ENCODE measurements at regions not wholly inside any gene's neighbourhood (a gene's known extent, or its start where the extent isn't known, plus 50 kb on each side); places are given as distances from the start of the nearest gene placed in this dataset.

DNA sequence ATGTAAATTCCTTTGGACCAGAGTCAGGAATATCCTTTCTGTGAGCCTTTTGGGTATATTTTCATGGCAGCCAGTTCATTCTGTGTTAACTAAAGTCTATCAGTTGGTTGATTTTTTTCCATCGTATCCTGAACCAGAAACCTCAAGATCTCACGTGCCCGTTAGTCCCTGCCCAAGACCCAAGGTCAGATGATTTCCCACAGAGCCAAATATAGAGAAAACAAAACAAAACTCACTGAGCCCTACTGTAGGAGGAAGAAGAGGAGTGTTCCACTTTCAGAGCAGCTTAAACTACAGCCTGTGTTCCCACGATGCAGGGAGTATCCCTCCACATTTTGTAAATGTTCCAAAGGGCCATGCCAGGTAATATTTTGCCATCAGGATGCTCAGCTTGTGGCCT is 96.0 kb upstream of the ADO start:
- Histone ChIP-seq H3K4me1 (ENCODE audit: control insufficient read depth in 1 of 2, insufficient read depth in 2 of 2, low read depth in 1 of 2, low read length in 1 of 2) (no peaks in the 10 kb centered on the region), H3K4me3 (ENCODE audit: low read depth in 2 of 2, low read length in 1 of 2) (no peak overlapping the region), H3K9ac (no peak overlapping the region), H3K79me2 (ENCODE audit: insufficient read depth) (no peaks in the 10 kb centered on the region), H3F3A (replicated peaks; ENCODE audit: insufficient read depth) (no peaks in the 10 kb centered on the region), H4K20me1 (ENCODE audit: insufficient read depth) (no peaks in the 10 kb centered on the region), H2AFZ (ENCODE audit: low read depth) (no peak overlapping the region), H3K36me3 (replicated peaks in 1 of 2; ENCODE audit: control insufficient read depth in 1 of 2, insufficient read depth in 2 of 2, low read length in 1 of 2) (no peaks in the 10 kb centered on the region), H3K27ac (ENCODE audit: low read depth in 2 of 2, low read length in 1 of 2) (no peak overlapping the region), H3K9me3 (no peaks in the 10 kb centered on the region), H3K4me2 (no peak overlapping the region), H3K9me2 (no peaks in the 10 kb centered on the region), H3K27me3 (ENCODE audit: insufficient read depth) (no peaks in the 10 kb centered on the region)
- CTCF ChIA-PET = no interaction called here
- TF ChIP-seq TCF12 (IDR thresholded peaks at IDR 0.05) (no peak), RFX5 (IDR thresholded peaks at IDR 0.05; ENCODE audit: low read length) (no peak)
- TF ChIP-seq, protein P1, sequence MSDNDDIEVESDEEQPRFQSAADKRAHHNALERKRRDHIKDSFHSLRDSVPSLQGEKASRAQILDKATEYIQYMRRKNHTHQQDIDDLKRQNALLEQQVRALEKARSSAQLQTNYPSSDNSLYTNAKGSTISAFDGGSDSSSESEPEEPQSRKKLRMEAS (IDR thresholded peaks at IDR 0.05; ENCODE audit: low read depth) = no peak
- TF ChIP-seq, protein P2, sequence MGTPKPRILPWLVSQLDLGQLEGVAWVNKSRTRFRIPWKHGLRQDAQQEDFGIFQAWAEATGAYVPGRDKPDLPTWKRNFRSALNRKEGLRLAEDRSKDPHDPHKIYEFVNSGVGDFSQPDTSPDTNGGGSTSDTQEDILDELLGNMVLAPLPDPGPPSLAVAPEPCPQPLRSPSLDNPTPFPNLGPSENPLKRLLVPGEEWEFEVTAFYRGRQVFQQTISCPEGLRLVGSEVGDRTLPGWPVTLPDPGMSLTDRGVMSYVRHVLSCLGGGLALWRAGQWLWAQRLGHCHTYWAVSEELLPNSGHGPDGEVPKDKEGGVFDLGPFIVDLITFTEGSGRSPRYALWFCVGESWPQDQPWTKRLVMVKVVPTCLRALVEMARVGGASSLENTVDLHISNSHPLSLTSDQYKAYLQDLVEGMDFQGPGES (IDR thresholded peaks at IDR 0.05; ENCODE audit: low read depth, low read length) = no peak
- 13% methylated on average over 4 of the region's 4 CpGs for WGBS (ENCODE audit: low lambda C conversion rate)
- POLR2A ChIA-PET = no interaction called here
- no peak for DNase-seq

DNA sequence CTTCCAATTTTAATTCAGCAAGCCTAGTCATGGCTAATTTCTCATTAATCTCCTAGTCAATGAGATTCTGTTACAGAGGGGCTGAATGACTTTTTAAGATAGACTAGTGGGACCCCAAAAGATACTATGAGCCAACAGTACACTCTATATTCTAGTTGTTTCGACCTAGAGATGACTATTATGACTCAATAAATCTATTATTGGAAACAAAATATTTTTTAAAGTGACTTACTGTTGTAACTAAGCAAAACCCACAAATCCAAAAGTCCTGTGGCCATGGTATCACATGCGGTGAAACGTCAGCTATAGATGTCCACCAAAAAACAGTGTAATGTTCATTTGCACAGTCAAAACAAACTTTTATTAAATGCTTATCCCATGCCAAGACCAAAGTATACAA is 95.3 kb upstream of the ADO start:
- no peaks in the 10 kb centered on the region for H3K36me3 ChIP-seq (replicated peaks in 1 of 2; ENCODE audit: control insufficient read depth in 1 of 2, insufficient read depth in 2 of 2, low read length in 1 of 2)
- H3K9me3 ChIP-seq = no peaks in the 10 kb centered on the region
- TF ChIP-seq RCOR1 (IDR thresholded peaks at IDR 0.05; ENCODE audit: low read length) = no peak
- TF ChIP-seq NRF1 (IDR thresholded peaks at IDR 0.05; ENCODE audit: low read depth, low read length) = no peak
- TF ChIP-seq, protein P1 (IDR thresholded peaks at IDR 0.05; ENCODE audit: low read depth) = no peak
- H3K9me2 ChIP-seq = no peaks in the 10 kb centered on the region
- H3K4me1 ChIP-seq (ENCODE audit: control insufficient read depth in 1 of 2, insufficient read depth in 2 of 2, low read depth in 1 of 2, low read length in 1 of 2) = no peaks in the 10 kb centered on the region
- no peaks in the 10 kb centered on the region for H3K79me2 ChIP-seq (ENCODE audit: insufficient read depth)
- H3F3A ChIP-seq (replicated peaks; ENCODE audit: insufficient read depth) = no peaks in the 10 kb centered on the region
- H3K27ac ChIP-seq (ENCODE audit: low read depth in 2 of 2, low read length in 1 of 2) = no peak overlapping the region
- no peaks in the 10 kb centered on the region for H3K27me3 ChIP-seq (ENCODE audit: insufficient read depth)
- ChIA-PET CTCF (no interaction called here), POLR2A (no interaction called here)
- no peak overlapping the region for H3K9ac ChIP-seq
- 39% methylated on average over 3 of the region's 3 CpGs for WGBS (ENCODE audit: low lambda C conversion rate)
- H3K4me2 ChIP-seq = no peak overlapping the region
- H3K4me3 ChIP-seq (ENCODE audit: low read depth in 2 of 2, low read length in 1 of 2) = no peak overlapping the region
- no peaks in the 10 kb centered on the region for H4K20me1 ChIP-seq (ENCODE audit: insufficient read depth)
- no peak for DNase-seq
- H2AFZ ChIP-seq (ENCODE audit: low read depth) = no peak overlapping the region

DNA sequence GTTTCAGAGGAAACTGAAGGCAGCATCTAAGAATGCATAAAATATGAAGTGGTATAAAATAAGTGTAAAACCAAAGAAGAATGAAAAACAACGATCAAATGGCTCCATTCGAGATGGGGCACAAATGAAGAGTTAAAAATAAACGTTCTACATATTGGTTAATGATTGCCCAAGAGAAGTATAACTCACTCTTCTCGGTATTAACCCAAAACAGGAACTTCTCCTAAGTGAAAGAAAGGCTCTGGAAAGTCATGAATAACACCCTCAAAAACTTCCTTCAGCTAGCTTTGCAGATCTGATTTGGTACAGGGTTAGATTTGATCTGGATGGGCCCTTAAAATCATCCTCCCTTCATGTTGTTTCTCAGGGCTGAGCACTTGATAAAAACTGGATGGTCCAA is 94.3 kb upstream of the ADO start:
- Histone ChIP-seq H3F3A (replicated peaks; ENCODE audit: insufficient read depth) (no peaks in the 10 kb centered on the region), H3K9me3 (no peaks in the 10 kb centered on the region), H3K4me1 (ENCODE audit: control insufficient read depth in 1 of 2, insufficient read depth in 2 of 2, low read depth in 1 of 2, low read length in 1 of 2) (no peaks in the 10 kb centered on the region), H3K27ac (ENCODE audit: low read depth in 2 of 2, low read length in 1 of 2) (no peak overlapping the region), H3K27me3 (ENCODE audit: insufficient read depth) (no peaks in the 10 kb centered on the region), H3K36me3 (replicated peaks in 1 of 2; ENCODE audit: control insufficient read depth in 1 of 2, insufficient read depth in 2 of 2, low read length in 1 of 2) (no peaks in the 10 kb centered on the region), H3K9me2 (no peaks in the 10 kb centered on the region), H3K9ac (no peak overlapping the region), H2AFZ (ENCODE audit: low read depth) (no peak overlapping the region), H4K20me1 (ENCODE audit: insufficient read depth) (no peaks in the 10 kb centered on the region), H3K79me2 (ENCODE audit: insufficient read depth) (no peaks in the 10 kb centered on the region), H3K4me2 (no peak overlapping the region), H3K4me3 (ENCODE audit: low read depth in 2 of 2, low read length in 1 of 2) (no peak overlapping the region)
- ChIA-PET CTCF (no interaction called here), POLR2A (no interaction called here)
- no peak for DNase-seq
- 2% methylated on average over 4 of the region's 4 CpGs for WGBS (ENCODE audit: low lambda C conversion rate)
- TF ChIP-seq RFX5 (IDR thresholded peaks at IDR 0.05; ENCODE audit: low read length) = no peak
- no peak for TF ChIP-seq FOSL2 (IDR thresholded peaks at IDR 0.05; ENCODE audit: borderline replicate concordance, low read depth)
- TF ChIP-seq SIN3A (IDR thresholded peaks at IDR 0.05; ENCODE audit: borderline replicate concordance, low read depth, low read length) = no peak
- no peak for TF ChIP-seq RAD21 (IDR thresholded peaks at IDR 0.05; ENCODE audit: low read length)
- TF ChIP-seq, protein P2 (IDR thresholded peaks at IDR 0.05; ENCODE audit: low read depth, low read length) = no peak
- TF ChIP-seq SMC3 (IDR thresholded peaks at IDR 0.05; ENCODE audit: low read depth, low read length) = no peak
- TF ChIP-seq EP300 (IDR thresholded peaks at IDR 0.05; ENCODE audit: borderline replicate concordance in 1 of 2, low read depth in 1 of 2, low read length in 1 of 2) = no peak
- TF ChIP-seq MXI1 (IDR thresholded peaks at IDR 0.05; ENCODE audit: low read depth, low read length) = no peak
- TF ChIP-seq YY1 (IDR thresholded peaks at IDR 0.05; ENCODE audit: low read depth) = no peak
- TF ChIP-seq, protein P3, sequence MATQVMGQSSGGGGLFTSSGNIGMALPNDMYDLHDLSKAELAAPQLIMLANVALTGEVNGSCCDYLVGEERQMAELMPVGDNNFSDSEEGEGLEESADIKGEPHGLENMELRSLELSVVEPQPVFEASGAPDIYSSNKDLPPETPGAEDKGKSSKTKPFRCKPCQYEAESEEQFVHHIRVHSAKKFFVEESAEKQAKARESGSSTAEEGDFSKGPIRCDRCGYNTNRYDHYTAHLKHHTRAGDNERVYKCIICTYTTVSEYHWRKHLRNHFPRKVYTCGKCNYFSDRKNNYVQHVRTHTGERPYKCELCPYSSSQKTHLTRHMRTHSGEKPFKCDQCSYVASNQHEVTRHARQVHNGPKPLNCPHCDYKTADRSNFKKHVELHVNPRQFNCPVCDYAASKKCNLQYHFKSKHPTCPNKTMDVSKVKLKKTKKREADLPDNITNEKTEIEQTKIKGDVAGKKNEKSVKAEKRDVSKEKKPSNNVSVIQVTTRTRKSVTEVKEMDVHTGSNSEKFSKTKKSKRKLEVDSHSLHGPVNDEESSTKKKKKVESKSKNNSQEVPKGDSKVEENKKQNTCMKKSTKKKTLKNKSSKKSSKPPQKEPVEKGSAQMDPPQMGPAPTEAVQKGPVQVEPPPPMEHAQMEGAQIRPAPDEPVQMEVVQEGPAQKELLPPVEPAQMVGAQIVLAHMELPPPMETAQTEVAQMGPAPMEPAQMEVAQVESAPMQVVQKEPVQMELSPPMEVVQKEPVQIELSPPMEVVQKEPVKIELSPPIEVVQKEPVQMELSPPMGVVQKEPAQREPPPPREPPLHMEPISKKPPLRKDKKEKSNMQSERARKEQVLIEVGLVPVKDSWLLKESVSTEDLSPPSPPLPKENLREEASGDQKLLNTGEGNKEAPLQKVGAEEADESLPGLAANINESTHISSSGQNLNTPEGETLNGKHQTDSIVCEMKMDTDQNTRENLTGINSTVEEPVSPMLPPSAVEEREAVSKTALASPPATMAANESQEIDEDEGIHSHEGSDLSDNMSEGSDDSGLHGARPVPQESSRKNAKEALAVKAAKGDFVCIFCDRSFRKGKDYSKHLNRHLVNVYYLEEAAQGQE (IDR thresholded peaks at IDR 0.05; ENCODE audit: low read depth, low read length) = no peak

Data from SK-N-SH (cell line).